ENCODE measurements at regions not wholly inside any gene's neighbourhood (a gene's known extent, or its start where the extent isn't known, plus 50 kb on each side); places are given as distances from the start of the nearest gene placed in this dataset.

- H3K36me3 ChIP-seq (ENCODE audit: control insufficient read depth in 1 of 2, insufficient read depth in 2 of 2, low read depth in 1 of 2, low read length in 2 of 2): no peaks in the 10 kb centered on the region
- no peaks in the 10 kb centered on the region for H3K4me1 ChIP-seq (ENCODE audit: control insufficient read depth, insufficient read depth, low read depth, low read length)
- H2BK15ac ChIP-seq (ENCODE audit: low read depth, poor library complexity, severe bottlenecking): no peak overlapping the region
- DNase-seq: no peak
- H2AK5ac ChIP-seq (ENCODE audit: low read length, severe bottlenecking): no peak overlapping the region
- no peak overlapping the region for H4K8ac ChIP-seq (ENCODE audit: low read length)
- no peak overlapping the region for H2BK12ac ChIP-seq (ENCODE audit: low read length in 2 of 2)
- H2AFZ ChIP-seq (ENCODE audit: low read depth, low read length): no peak overlapping the region
- no peak overlapping the region for H3K4ac ChIP-seq (ENCODE audit: low read depth in 1 of 2, low read length in 2 of 2)
- H2BK120ac ChIP-seq (ENCODE audit: low read depth, low read length): no peak overlapping the region
- H3K27me3 ChIP-seq (ENCODE audit: control insufficient read depth in 1 of 2, insufficient read depth in 1 of 2, low read length in 2 of 2): no peaks in the 10 kb centered on the region
- 59% methylated on average over 3 of the region's 5 CpGs for WGBS
- H3K9ac ChIP-seq (ENCODE audit: low read length): no peak overlapping the region
- H2BK5ac ChIP-seq (ENCODE audit: low read depth, low read length, poor library complexity, severe bottlenecking): no peak overlapping the region
- no peak overlapping the region for H3K4me3 ChIP-seq (ENCODE audit: insufficient read depth in 1 of 2, low read depth in 1 of 2, low read length in 2 of 2)
- no peaks in the 10 kb centered on the region for H3K9me3 ChIP-seq (ENCODE audit: control insufficient read depth, low read length)
- H3K14ac ChIP-seq (ENCODE audit: low read length in 2 of 2): no peak overlapping the region
- H3K23ac ChIP-seq (ENCODE audit: low read length in 2 of 2): no peak overlapping the region
- no peaks in the 10 kb centered on the region for H3K79me1 ChIP-seq (replicated peaks; ENCODE audit: low read length, poor library complexity, severe bottlenecking)
- H4K91ac ChIP-seq (ENCODE audit: low read length): no peak overlapping the region
- no peak overlapping the region for H3K27ac ChIP-seq (ENCODE audit: low read length, poor library complexity, severe bottlenecking)
- H3K4me2 ChIP-seq (ENCODE audit: low read length, poor library complexity, severe bottlenecking): no peak overlapping the region
- H3K18ac ChIP-seq (ENCODE audit: low read depth in 1 of 2, low read length in 2 of 2): no peak overlapping the region
These were observed 65.0 kb upstream of the SUB1 start for GRCh38 chr5:32520356-32520755.

GRCh38 chr5:32519508-32519907 is 65.8 kb upstream of the SUB1 start:
- Histone ChIP-seq H2AFZ (ENCODE audit: low read depth, low read length) (no peak overlapping the region), H2AK5ac (ENCODE audit: low read length, severe bottlenecking) (no peak overlapping the region), H2BK12ac (ENCODE audit: low read length in 2 of 2) (no peak overlapping the region), H3K4ac (ENCODE audit: low read depth in 1 of 2, low read length in 2 of 2) (no peak overlapping the region), H3K4me2 (ENCODE audit: low read length, poor library complexity, severe bottlenecking) (no peak overlapping the region), H4K8ac (ENCODE audit: low read length) (no peak overlapping the region), H2BK120ac (ENCODE audit: low read depth, low read length) (no peak overlapping the region), H3K9ac (ENCODE audit: low read length) (no peak overlapping the region), H3K14ac (ENCODE audit: low read length in 2 of 2) (no peak overlapping the region), H3K4me1 (ENCODE audit: control insufficient read depth, insufficient read depth, low read depth, low read length) (no peaks in the 10 kb centered on the region), H3K9me3 (ENCODE audit: control insufficient read depth, low read length) (no peaks in the 10 kb centered on the region), H2BK15ac (ENCODE audit: low read depth, poor library complexity, severe bottlenecking) (no peak overlapping the region), H3K27ac (ENCODE audit: low read length, poor library complexity, severe bottlenecking) (no peak overlapping the region), H2BK5ac (ENCODE audit: low read depth, low read length, poor library complexity, severe bottlenecking) (no peak overlapping the region), H3K4me3 (ENCODE audit: insufficient read depth in 1 of 2, low read depth in 1 of 2, low read length in 2 of 2) (no peak overlapping the region), H3K27me3 (ENCODE audit: control insufficient read depth in 1 of 2, insufficient read depth in 1 of 2, low read length in 2 of 2) (no peaks in the 10 kb centered on the region), H4K91ac (ENCODE audit: low read length) (no peak overlapping the region), H3K18ac (ENCODE audit: low read depth in 1 of 2, low read length in 2 of 2) (no peak overlapping the region), H3K79me1 (replicated peaks; ENCODE audit: low read length, poor library complexity, severe bottlenecking) (no peaks in the 10 kb centered on the region), H3K23ac (ENCODE audit: low read length in 2 of 2) (no peak overlapping the region), H3K36me3 (ENCODE audit: control insufficient read depth in 1 of 2, insufficient read depth in 2 of 2, low read depth in 1 of 2, low read length in 2 of 2) (no peaks in the 10 kb centered on the region)
- WGBS: no CpG with 5 or more reads among the region's 3 CpGs
- no peak for DNase-seq

- Histone ChIP-seq H3K14ac (ENCODE audit: low read length in 2 of 2) (no peak overlapping the region), H2BK120ac (ENCODE audit: low read depth, low read length) (no peak overlapping the region), H3K9ac (ENCODE audit: low read length) (no peak overlapping the region), H2BK5ac (ENCODE audit: low read depth, low read length, poor library complexity, severe bottlenecking) (no peak overlapping the region), H3K27ac (ENCODE audit: low read length, poor library complexity, severe bottlenecking) (no peak overlapping the region), H3K27me3 (ENCODE audit: control insufficient read depth in 1 of 2, insufficient read depth in 1 of 2, low read length in 2 of 2) (peaks cover 0 to 3% of the 10 kb centered on the region in 2 experiments), H2BK15ac (ENCODE audit: low read depth, poor library complexity, severe bottlenecking) (no peak overlapping the region), H3K23ac (ENCODE audit: low read length in 2 of 2) (no peak overlapping the region), H3K4ac (ENCODE audit: low read depth in 1 of 2, low read length in 2 of 2) (no peak overlapping the region), H3K9me3 (ENCODE audit: control insufficient read depth, low read length) (no peaks in the 10 kb centered on the region), H3K4me1 (ENCODE audit: control insufficient read depth, insufficient read depth, low read depth, low read length) (no peaks in the 10 kb centered on the region), H3K4me3 (ENCODE audit: insufficient read depth in 1 of 2, low read depth in 1 of 2, low read length in 2 of 2) (no peak overlapping the region), H4K8ac (ENCODE audit: low read length) (no peak overlapping the region), H3K79me1 (replicated peaks; ENCODE audit: low read length, poor library complexity, severe bottlenecking) (no peaks in the 10 kb centered on the region), H3K18ac (ENCODE audit: low read depth in 1 of 2, low read length in 2 of 2) (no peak overlapping the region), H2BK12ac (ENCODE audit: low read length in 2 of 2) (no peak overlapping the region), H2AFZ (ENCODE audit: low read depth, low read length) (no peak overlapping the region), H3K36me3 (ENCODE audit: control insufficient read depth in 1 of 2, insufficient read depth in 2 of 2, low read depth in 1 of 2, low read length in 2 of 2) (no peaks in the 10 kb centered on the region), H2AK5ac (ENCODE audit: low read length, severe bottlenecking) (no peak overlapping the region), H3K4me2 (ENCODE audit: low read length, poor library complexity, severe bottlenecking) (no peak overlapping the region), H4K91ac (ENCODE audit: low read length) (no peak overlapping the region)
- 64% methylated on average over 3 of the region's 3 CpGs for WGBS
- no peak for DNase-seq
These were observed 70.3 kb upstream of the ZFR start for GRCh38 chr5:32514806-32515205.

- Histone ChIP-seq H3K27ac (ENCODE audit: low read length, poor library complexity, severe bottlenecking) (no peak overlapping the region), H3K9ac (ENCODE audit: low read length) (no peak overlapping the region), H3K4me1 (ENCODE audit: control insufficient read depth, insufficient read depth, low read depth, low read length) (no peaks in the 10 kb centered on the region), H2BK12ac (ENCODE audit: low read length in 2 of 2) (no peak overlapping the region), H4K8ac (ENCODE audit: low read length) (no peak overlapping the region), H3K79me1 (replicated peaks; ENCODE audit: low read length, poor library complexity, severe bottlenecking) (no peaks in the 10 kb centered on the region), H3K14ac (ENCODE audit: low read length in 2 of 2) (no peak overlapping the region), H3K36me3 (ENCODE audit: control insufficient read depth in 1 of 2, insufficient read depth in 2 of 2, low read depth in 1 of 2, low read length in 2 of 2) (no peaks in the 10 kb centered on the region), H2BK15ac (ENCODE audit: low read depth, poor library complexity, severe bottlenecking) (no peak overlapping the region), H4K91ac (ENCODE audit: low read length) (no peak overlapping the region), H3K4ac (ENCODE audit: low read depth in 1 of 2, low read length in 2 of 2) (no peak overlapping the region), H3K23ac (ENCODE audit: low read length in 2 of 2) (no peak overlapping the region), H2BK120ac (ENCODE audit: low read depth, low read length) (no peak overlapping the region), H3K4me2 (ENCODE audit: low read length, poor library complexity, severe bottlenecking) (no peak overlapping the region), H2AFZ (ENCODE audit: low read depth, low read length) (no peak overlapping the region), H2AK5ac (ENCODE audit: low read length, severe bottlenecking) (no peak overlapping the region), H3K18ac (ENCODE audit: low read depth in 1 of 2, low read length in 2 of 2) (no peak overlapping the region), H3K9me3 (ENCODE audit: control insufficient read depth, low read length) (no peaks in the 10 kb centered on the region), H2BK5ac (ENCODE audit: low read depth, low read length, poor library complexity, severe bottlenecking) (no peak overlapping the region), H3K4me3 (ENCODE audit: insufficient read depth in 1 of 2, low read depth in 1 of 2, low read length in 2 of 2) (no peak overlapping the region), H3K27me3 (ENCODE audit: control insufficient read depth in 1 of 2, insufficient read depth in 1 of 2, low read length in 2 of 2) (peaks cover 0 to 10% of the 10 kb centered on the region in 2 experiments)
- DNase-seq: no peak
- WGBS: 66% methylated on average over 2 of the region's 2 CpGs
These were observed 68.4 kb upstream of the ZFR start for GRCh38 chr5:32512926-32513325.
